ENCODE measurements at regions not wholly inside any gene's neighbourhood (a gene's known extent, or its start where the extent isn't known, plus 50 kb on each side); places are given as distances from the start of the nearest gene placed in this dataset.

DNA sequence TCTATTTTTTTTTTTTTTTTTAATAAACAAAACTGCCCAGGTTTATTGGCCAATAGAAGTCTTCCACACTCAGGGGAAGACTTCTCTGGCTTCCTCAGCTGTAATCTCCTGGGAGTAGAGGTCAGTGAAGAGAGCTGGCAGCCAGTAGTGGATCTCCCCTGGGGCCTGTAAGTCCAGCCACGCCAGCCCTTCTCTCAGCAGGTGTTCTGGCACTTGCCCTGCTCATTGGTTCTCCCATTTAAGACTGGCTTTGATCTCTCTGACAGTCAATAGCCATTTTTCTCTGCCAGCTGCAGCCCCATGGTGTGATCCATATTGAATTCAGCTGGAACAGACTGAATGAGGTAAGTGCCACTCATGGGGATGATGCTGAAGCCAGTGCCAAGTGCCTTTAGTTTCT, 170.6 kb upstream of the SPHKAP start:
- Histone ChIP-seq H3K36me3 (ENCODE audit: control insufficient read depth in 1 of 2, insufficient read depth in 2 of 2, low read length in 2 of 2) (no peaks in the 10 kb centered on the region), H2BK120ac (ENCODE audit: insufficient read depth, low read length, poor library complexity) (no peak overlapping the region), H3K79me1 (ENCODE audit: low read length) (no peaks in the 10 kb centered on the region), H4K91ac (ENCODE audit: low read depth, low read length) (no peak overlapping the region), H3K23ac (ENCODE audit: low read length) (no peak overlapping the region), H2BK5ac (ENCODE audit: low read depth, low read length, poor library complexity) (no peak overlapping the region), H3K18ac (ENCODE audit: low read length) (no peak overlapping the region), H3K9me3 (ENCODE audit: insufficient read depth, low read depth, low read length) (no peaks in the 10 kb centered on the region), H3K4me1 (ENCODE audit: control insufficient read depth in 1 of 2, insufficient read depth in 2 of 2, low read length in 2 of 2) (no peaks in the 10 kb centered on the region), H3K4me2 (ENCODE audit: low read length) (no peak overlapping the region), H3K4ac (ENCODE audit: low read depth, low read length) (no peak overlapping the region), H3K27me3 (ENCODE audit: insufficient read depth, low read length) (no peaks in the 10 kb centered on the region), H2AFZ (ENCODE audit: insufficient read depth, low read length, poor library complexity) (no peak overlapping the region), H3K4me3 (ENCODE audit: low read depth, low read length) (no peak overlapping the region), H3K27ac (ENCODE audit: low read depth, low read length) (no peak overlapping the region), H2BK12ac (ENCODE audit: low read length) (no peak overlapping the region), H4K8ac (ENCODE audit: low read depth, low read length) (no peak overlapping the region), H2AK5ac (ENCODE audit: low read length) (no peak overlapping the region), H3K79me2 (ENCODE audit: control insufficient read depth, insufficient read depth, low read length, poor library complexity) (no peaks in the 10 kb centered on the region), H3K9ac (ENCODE audit: low read length) (no peak overlapping the region), H4K12ac (ENCODE audit: low read depth, low read length) (no peak overlapping the region), H3K14ac (ENCODE audit: low read length) (no peak overlapping the region)
- DNase-seq, result no peak
- WGBS (ENCODE audit: extremely low coverage, insufficient coverage, insufficient read length), result no CpG with 5 or more reads among the region's 1 CpG

DNA sequence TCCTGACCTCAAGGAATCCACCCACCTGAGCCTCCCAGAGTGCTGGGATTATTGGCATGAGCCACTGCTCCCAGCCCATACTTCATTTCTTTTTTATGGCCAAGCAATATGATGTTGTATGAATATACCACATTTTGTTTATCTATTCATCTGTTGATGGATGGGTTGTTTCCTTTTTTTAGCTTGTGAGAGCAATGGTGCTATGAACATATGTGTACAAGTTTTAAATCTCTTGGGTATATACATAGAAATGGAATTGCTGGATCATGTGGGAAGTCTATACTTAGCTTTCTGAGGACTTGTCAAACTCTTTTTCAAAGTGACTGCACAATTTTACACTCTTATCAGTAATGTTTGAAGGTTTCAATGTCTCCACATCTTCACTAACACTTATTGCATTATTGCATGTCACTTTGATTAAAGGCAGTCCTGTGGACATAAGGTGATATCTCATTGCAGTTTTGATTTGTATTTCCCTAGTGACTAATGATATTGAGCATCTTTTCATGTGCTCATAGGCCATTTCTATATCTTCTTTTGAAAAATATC, 167.1 kb upstream of the SPHKAP start:
- Histone ChIP-seq H3K4me1 (ENCODE audit: control insufficient read depth in 1 of 2, insufficient read depth in 2 of 2, low read length in 2 of 2) (no peaks in the 10 kb centered on the region), H2AFZ (ENCODE audit: insufficient read depth, low read length, poor library complexity) (no peak overlapping the region)

DNA sequence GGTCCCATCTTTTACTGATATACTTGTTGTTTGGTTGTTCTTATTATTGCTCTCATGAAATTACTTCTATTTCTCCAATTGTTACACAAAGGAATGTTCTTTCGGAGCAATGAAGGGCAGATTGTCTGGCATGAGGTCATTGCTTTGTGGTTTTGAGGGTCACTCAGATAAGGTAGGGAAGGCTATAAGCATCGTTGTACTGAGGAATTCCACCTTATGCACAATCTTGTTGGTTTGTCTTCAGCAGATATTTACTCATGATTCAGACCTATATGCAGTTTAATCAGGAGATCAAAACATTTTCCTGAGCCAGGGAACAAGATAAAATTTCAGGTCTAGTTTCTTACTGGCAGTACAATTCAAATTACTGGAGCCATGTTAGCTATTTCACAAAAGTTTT, 163.0 kb upstream of the SPHKAP start:
- no peaks in the 10 kb centered on the region for H3K79me1 ChIP-seq (ENCODE audit: low read length)
- no peak overlapping the region for H3K4ac ChIP-seq (ENCODE audit: low read depth, low read length)
- no peak overlapping the region for H3K9ac ChIP-seq (ENCODE audit: low read length)
- no peak overlapping the region for H3K4me2 ChIP-seq (ENCODE audit: low read length)
- no peak overlapping the region for H3K18ac ChIP-seq (ENCODE audit: low read length)
- H4K8ac ChIP-seq (ENCODE audit: low read depth, low read length), result no peak overlapping the region
- no peak overlapping the region for H3K23ac ChIP-seq (ENCODE audit: low read length)
- no peak overlapping the region for H4K91ac ChIP-seq (ENCODE audit: low read depth, low read length)
- DNase-seq, result no peak
- H3K4me1 ChIP-seq (ENCODE audit: control insufficient read depth in 1 of 2, insufficient read depth in 2 of 2, low read length in 2 of 2), result no peaks in the 10 kb centered on the region
- no peaks in the 10 kb centered on the region for H3K9me3 ChIP-seq (ENCODE audit: insufficient read depth, low read depth, low read length)
- H2AK5ac ChIP-seq (ENCODE audit: low read length), result no peak overlapping the region
- no peaks in the 10 kb centered on the region for H3K79me2 ChIP-seq (ENCODE audit: control insufficient read depth, insufficient read depth, low read length, poor library complexity)
- no peak overlapping the region for H3K27ac ChIP-seq (ENCODE audit: low read depth, low read length)
- no peak overlapping the region for H2AFZ ChIP-seq (ENCODE audit: insufficient read depth, low read length, poor library complexity)
- H3K4me3 ChIP-seq (ENCODE audit: low read depth, low read length), result no peak overlapping the region
- no peak overlapping the region for H2BK12ac ChIP-seq (ENCODE audit: low read length)
- no peak overlapping the region for H2BK120ac ChIP-seq (ENCODE audit: insufficient read depth, low read length, poor library complexity)
- no peak overlapping the region for H3K14ac ChIP-seq (ENCODE audit: low read length)
- WGBS (ENCODE audit: extremely low coverage, insufficient coverage, insufficient read length), result no CpG with 5 or more reads among the region's 2 CpGs
- no peak overlapping the region for H4K12ac ChIP-seq (ENCODE audit: low read depth, low read length)
- H3K36me3 ChIP-seq (ENCODE audit: control insufficient read depth in 1 of 2, insufficient read depth in 2 of 2, low read length in 2 of 2), result no peaks in the 10 kb centered on the region
- no peaks in the 10 kb centered on the region for H3K27me3 ChIP-seq (ENCODE audit: insufficient read depth, low read length)
- no peak overlapping the region for H2BK5ac ChIP-seq (ENCODE audit: low read depth, low read length, poor library complexity)

More for the DNA sequence above, 167.1 kb upstream of the SPHKAP start:
- Histone ChIP-seq H3K27ac (ENCODE audit: low read depth, low read length) (no peak overlapping the region), H2AK5ac (ENCODE audit: low read length) (no peak overlapping the region), H4K12ac (ENCODE audit: low read depth, low read length) (no peak overlapping the region), H4K91ac (ENCODE audit: low read depth, low read length) (no peak overlapping the region), H2BK120ac (ENCODE audit: insufficient read depth, low read length, poor library complexity) (no peak overlapping the region), H3K79me2 (ENCODE audit: control insufficient read depth, insufficient read depth, low read length, poor library complexity) (no peaks in the 10 kb centered on the region), H3K4me2 (ENCODE audit: low read length) (no peak overlapping the region), H3K36me3 (ENCODE audit: control insufficient read depth in 1 of 2, insufficient read depth in 2 of 2, low read length in 2 of 2) (no peaks in the 10 kb centered on the region), H2BK5ac (ENCODE audit: low read depth, low read length, poor library complexity) (no peak overlapping the region), H4K8ac (ENCODE audit: low read depth, low read length) (no peak overlapping the region), H3K18ac (ENCODE audit: low read length) (no peak overlapping the region), H3K4me3 (ENCODE audit: low read depth, low read length) (no peak overlapping the region), H3K14ac (ENCODE audit: low read length) (no peak overlapping the region), H3K27me3 (ENCODE audit: insufficient read depth, low read length) (no peaks in the 10 kb centered on the region), H3K23ac (ENCODE audit: low read length) (no peak overlapping the region), H3K79me1 (ENCODE audit: low read length) (no peaks in the 10 kb centered on the region), H3K4ac (ENCODE audit: low read depth, low read length) (no peak overlapping the region), H2BK12ac (ENCODE audit: low read length) (no peak overlapping the region), H3K9me3 (ENCODE audit: insufficient read depth, low read depth, low read length) (no peaks in the 10 kb centered on the region), H3K9ac (ENCODE audit: low read length) (no peak overlapping the region)
- no peak for DNase-seq

DNA sequence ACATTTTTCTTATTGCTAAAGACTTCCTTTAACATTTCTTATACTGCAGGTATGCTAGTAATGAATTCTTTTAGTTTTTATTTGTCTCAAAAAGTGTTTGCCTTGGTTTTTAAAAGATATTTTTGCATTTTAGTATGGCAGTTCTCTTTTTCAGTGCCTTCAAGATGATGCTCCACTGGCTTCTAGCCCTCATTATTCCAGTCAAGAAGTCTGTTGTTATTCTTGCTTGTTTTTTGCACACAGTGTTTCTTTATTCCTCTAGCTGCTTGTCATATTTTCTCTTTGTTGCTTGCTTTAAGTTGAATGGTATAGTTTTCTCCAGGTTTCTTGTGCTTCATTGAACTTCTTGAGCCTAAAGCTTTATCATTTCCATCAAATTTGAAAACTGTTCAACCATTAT, 158.0 kb upstream of the SPHKAP start:
- no peak overlapping the region for H3K4ac ChIP-seq (ENCODE audit: low read depth, low read length)
- H3K9me3 ChIP-seq (ENCODE audit: insufficient read depth, low read depth, low read length), result peaks cover 2% of the 10 kb centered on the region
- no peaks in the 10 kb centered on the region for H3K79me2 ChIP-seq (ENCODE audit: control insufficient read depth, insufficient read depth, low read length, poor library complexity)
- H4K12ac ChIP-seq (ENCODE audit: low read depth, low read length), result no peak overlapping the region
- H3K36me3 ChIP-seq (ENCODE audit: control insufficient read depth in 1 of 2, insufficient read depth in 2 of 2, low read length in 2 of 2), result no peaks in the 10 kb centered on the region
- H4K8ac ChIP-seq (ENCODE audit: low read depth, low read length), result no peak overlapping the region
- no peak overlapping the region for H3K23ac ChIP-seq (ENCODE audit: low read length)
- no peaks in the 10 kb centered on the region for H3K27me3 ChIP-seq (ENCODE audit: insufficient read depth, low read length)
- no peak overlapping the region for H4K91ac ChIP-seq (ENCODE audit: low read depth, low read length)
- no peak overlapping the region for H2BK120ac ChIP-seq (ENCODE audit: insufficient read depth, low read length, poor library complexity)
- H3K79me1 ChIP-seq (ENCODE audit: low read length), result no peaks in the 10 kb centered on the region
- no peak overlapping the region for H3K4me3 ChIP-seq (ENCODE audit: low read depth, low read length)
- H3K9ac ChIP-seq (ENCODE audit: low read length), result no peak overlapping the region
- no peaks in the 10 kb centered on the region for H3K4me1 ChIP-seq (ENCODE audit: control insufficient read depth in 1 of 2, insufficient read depth in 2 of 2, low read length in 2 of 2)
- DNase-seq, result no peak
- H3K18ac ChIP-seq (ENCODE audit: low read length), result no peak overlapping the region
- H2AK5ac ChIP-seq (ENCODE audit: low read length), result no peak overlapping the region
- no peak overlapping the region for H2BK5ac ChIP-seq (ENCODE audit: low read depth, low read length, poor library complexity)
- H3K27ac ChIP-seq (ENCODE audit: low read depth, low read length), result no peak overlapping the region
- no peak overlapping the region for H3K4me2 ChIP-seq (ENCODE audit: low read length)
- no peak overlapping the region for H2AFZ ChIP-seq (ENCODE audit: insufficient read depth, low read length, poor library complexity)
- no peak overlapping the region for H3K14ac ChIP-seq (ENCODE audit: low read length)
- H2BK12ac ChIP-seq (ENCODE audit: low read length), result no peak overlapping the region

Data from trophoblast cell (in vitro differentiated cells and primary cell).